Heart right ventricle (tissue), 16 donors: ENCODE measurements at regions not wholly inside any gene's neighbourhood (a gene's known extent, or its start where the extent isn't known, plus 50 kb on each side); places are given as distances from the start of the nearest gene placed in this dataset.

Experiments
- ATAC-seq, 8 donors: fragments of 200-7000 bp; cut with Tn5 transposase; one replicate each; pipeline ENCODE4 v1.9.1; 2020; ENCODE audit warnings: mild to moderate bottlenecking in 8 of 8, moderate library complexity in 8 of 8, moderate number of reproducible peaks in 1 of 8
- DNase-seq, 2 donors: peaks; one replicate each; pipeline ENCODE4 v3.0.0-alpha.2; 2020
- H3K27ac ChIP-seq, 10 donors: fragments of 200-600 bp; sonication (generic) in 2 of 10; one replicate each; pipeline versions ENCODE4 v1.5.0 to v1.8.0; 2020 to 2022; ENCODE audit warnings: mild to moderate bottlenecking in 3 of 10
- H3K27me3 ChIP-seq, 7 donors: fragments of 200-600 bp; one replicate each; pipeline ENCODE4 v1.8.0; 2021 to 2022; ENCODE audit warnings: mild to moderate bottlenecking in 2 of 7
- H3K36me3 ChIP-seq, 9 donors: fragments of 200-600 bp; sonication (generic) in 1 of 9; one replicate each; pipeline versions ENCODE4 v1.5.0 to v1.8.0; 2020 to 2022; ENCODE audit warnings: mild to moderate bottlenecking in 2 of 9
- H3K4me1 ChIP-seq, 9 donors: fragments of 200-600 bp; sonication (generic) in 1 of 9; one replicate each; pipeline versions ENCODE4 v1.5.0 to v1.8.0; 2020 to 2022; ENCODE audit warnings: mild to moderate bottlenecking in 4 of 9
- H3K4me3 ChIP-seq, 10 donors: fragments of 200-600 bp; sonication (generic) in 2 of 10; one replicate each; pipeline versions ENCODE4 v1.5.0 to v1.8.0; 2020 to 2022; ENCODE audit warnings: mild to moderate bottlenecking in 7 of 10, moderate library complexity in 2 of 10
- H3K9me3 ChIP-seq, 11 donors: fragments of 200-600 bp in 10 of 11; sonication (generic) in 2 of 11; one replicate each; pipeline versions ENCODE4 v1.5.0 to v1.8.0; 2013 to 2022; ENCODE audit warnings: mild to moderate bottlenecking in 2 of 11, control low read depth in 1 of 11, moderate library complexity in 1 of 11
- CTCF ChIP-seq, 9 donors: fragments of 200-600 bp; sonication (generic) in 2 of 9; IDR thresholded peaks; one replicate each; pipeline versions ENCODE4 v1.5.0 to v1.8.0; 2021 to 2022; ENCODE audit warnings: antibody characterized with exemption in 9 of 9, mild to moderate bottlenecking in 5 of 9, moderate library complexity in 1 of 9
- WGBS, 2 donors: extraction: QIAGEN DNeasy Blood & Tissue Kit; methylation state at CpG; one replicate each; pipeline ENCODE4 v1.1.7; 2013; ENCODE audit warnings: inconsistent platforms in 1 of 2; 5-methylcytosine and 5-hydroxymethylcytosine counted together
- intact Hi-C, 10 donors: fragments of 100-400 bp; cut with DNase I; formaldehyde crosslinking; loops; one replicate each; pipeline versions ENCODE4 v1.11.1 to v1.14.2; 2022
- donor health status: Arrhythmogenic right ventricular cardiomyopathy.
- donor health status: ischemic (EF 13 %, LVEDD 7.1; RV severe dilation, severe dysfunction).
- donor health status: healthy with polysubstance abuse.
- donor health status: DM: no; HTN: yes; CAD: no.
- donor health status: DM: no; HTN: no; CAD: no.
- donor health status: ischemic (EF 25% LVEDD 6.9; RV normal size, moderate dysfunction).
- donor health status: ischemic (EF 25% LVEDD 5.7; RV mildly dilated, moderate dysfunction).
- donor health status: healthy.
- donor health status: DM: yes; HTN: yes; CAD: no.
- donor health status: Ischemic cardiomyopathy.
- donor health status: ischemic (EF 35%, LVEDD 5.7; RV mildly dilated, moderate dysfunction).
- donor health status: nonischemic (EF 11% LVEDD 7.7; RV severe dilation, severe dysfunction).
- donor health status: DM: yes; HTN: yes; CAD: no.
- donor health status: PGD.
- donor health status: ischemic (EF 29% LVEDD 5.4; RV normal size, mild dysfunction).
- donor health status: nonischemic (EF 23%, LVEDD 6.1; RV moderate dilation, normal function).

- Histone ChIP-seq H3K27ac (no peak overlapping the region), H3K9me3 (peaks cover 0 to 21% (median 0%) of the 10 kb centered on the region in 11 donors), H3K4me3 (no peak overlapping the region), H3K27me3 (no peaks in the 10 kb centered on the region), H3K36me3 (no peaks in the 10 kb centered on the region), H3K4me1 (no peaks in the 10 kb centered on the region)
- ATAC-seq (no peak), DNase-seq (no peak)
- intact Hi-C loops, result no loop called here
- no peak for TF ChIP-seq CTCF (IDR thresholded peaks at IDR 0.05)
Measured at GRCh38 chr3:80391573-80391972, 623.8 kb upstream of the ROBO1 start.

DNA sequence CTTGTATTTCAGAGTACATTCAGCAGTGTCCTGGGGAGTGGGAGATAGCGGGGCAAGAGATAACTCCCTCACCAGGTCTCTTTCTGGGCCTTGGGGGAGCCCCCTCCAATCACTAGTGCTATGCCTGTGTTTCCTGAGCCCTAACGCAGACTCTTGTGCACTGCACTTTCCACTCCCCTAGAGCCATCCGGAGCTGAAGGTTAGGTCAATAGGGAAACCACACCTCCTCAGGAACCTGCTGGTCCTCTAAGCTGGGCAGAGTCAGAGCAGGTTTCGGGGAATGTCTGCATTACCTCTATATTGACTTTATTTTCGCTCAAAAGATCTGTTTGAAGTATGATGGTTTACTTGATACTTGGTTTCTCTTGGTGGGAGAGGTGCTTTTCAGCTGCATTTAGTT, 617.0 kb upstream of the ROBO1 start:
- no peak for TF ChIP-seq CTCF (IDR thresholded peaks at IDR 0.05)
- DNase-seq (no peak), ATAC-seq (no peak)
- Histone ChIP-seq H3K4me1 (no peaks in the 10 kb centered on the region), H3K9me3 (peaks cover 0 to 26% (median 0%) of the 10 kb centered on the region in 11 donors), H3K4me3 (no peak overlapping the region), H3K27ac (no peak overlapping the region), H3K36me3 (no peaks in the 10 kb centered on the region), H3K27me3 (no peaks in the 10 kb centered on the region)
- 50 to 51% methylated on average over 5 of the region's 5 CpGs for WGBS, 2 donors
- intact Hi-C loops, result no loop called here

- Histone ChIP-seq H3K9me3 (peaks cover 0 to 11% (median 0%) of the 10 kb centered on the region in 11 donors), H3K27me3 (no peaks in the 10 kb centered on the region), H3K27ac (no peak overlapping the region), H3K4me1 (no peaks in the 10 kb centered on the region), H3K4me3 (no peak overlapping the region), H3K36me3 (no peaks in the 10 kb centered on the region)
- no peak for DNase-seq
- 87 to 94% methylated on average over 1 of the region's 1 CpG for WGBS, 2 donors
- intact Hi-C loops, result no loop called here
- no peak for TF ChIP-seq CTCF (IDR thresholded peaks at IDR 0.05)
- ATAC-seq, result no peak
Measured at GRCh38 chr3:80374423-80374822, 606.6 kb upstream of the ROBO1 start.

DNA sequence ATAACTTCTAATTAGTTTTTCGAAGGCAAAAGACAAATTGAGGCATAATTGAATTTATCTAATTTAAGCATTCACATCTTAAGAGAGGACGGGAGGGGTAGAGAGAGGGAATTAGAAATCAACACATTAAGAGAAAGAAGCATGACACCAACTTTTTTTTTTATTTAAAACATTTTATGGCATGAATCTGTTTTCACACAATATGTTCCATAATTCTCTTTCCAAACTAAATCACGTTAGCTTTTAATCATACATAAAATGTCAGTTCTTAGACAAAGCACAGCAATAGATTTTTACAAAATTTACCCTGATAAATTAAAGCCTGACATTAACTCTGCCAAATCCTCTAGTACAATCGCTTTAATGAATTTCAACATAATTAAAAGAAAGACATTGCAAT, 600.8 kb upstream of the ROBO1 start:
- H3K36me3 ChIP-seq, result no peaks in the 10 kb centered on the region
- peaks cover 0 to 12% (median 0%) of the 10 kb centered on the region in 11 donors for H3K9me3 ChIP-seq
- H3K27me3 ChIP-seq, result no peaks in the 10 kb centered on the region
- no peak overlapping the region for H3K4me3 ChIP-seq
- intact Hi-C loops, result no loop called here
- 79 to 83% methylated on average over 4 of the region's 4 CpGs for WGBS, 2 donors
- DNase-seq (no peak), ATAC-seq (no peak)
- no peak overlapping the region for H3K27ac ChIP-seq
- H3K4me1 ChIP-seq, result no peaks in the 10 kb centered on the region
- TF ChIP-seq CTCF (IDR thresholded peaks at IDR 0.05), result no peak
